Activated CD8-positive, alpha-beta T cell treated with anti-CD3 and anti-CD28 coated beads for 36 hours (primary cell): ENCODE measurements at regions not wholly inside any gene's neighbourhood (a gene's known extent, or its start where the extent isn't known, plus 50 kb on each side); places are given as distances from the start of the nearest gene placed in this dataset.

Source experiments
- ATAC-seq: fragments of 200-7000 bp; cut with Tn5 transposase; one replicate; pipeline ENCODE4 v1.10.0; 2021; ENCODE audit warnings: mild to moderate bottlenecking, moderate library complexity
- CTCF ChIA-PET: fragments of 350-600 bp; sonication (Branson Sonifier 250); formaldehyde crosslinking; loops from one replicate; lab custom pipeline; 2021; ENCODE audit warnings: antibody characterized with exemption; lab: Charles Lee
- POLR2A ChIA-PET: fragments of 350-600 bp; sonication (Branson Sonifier 250); formaldehyde crosslinking; loops from one replicate; lab custom pipeline; 2021; ENCODE audit warnings: antibody characterized with exemption; lab: Charles Lee
- DNase-seq: peaks from one replicate; pipeline ENCODE4 v3.0.0-alpha.2; 2020
- H3K27ac Mint-ChIP-seq: one replicate; pipeline ENCODE4 v1.8.0; 2021; ENCODE audit warnings: mild to moderate bottlenecking, mixed read lengths
- H3K27me3 Mint-ChIP-seq: one replicate; pipeline ENCODE4 v1.8.0; 2021; ENCODE audit warnings: mixed read lengths
- H3K36me3 Mint-ChIP-seq: one replicate; pipeline ENCODE4 v1.8.0; 2021; ENCODE audit warnings: low read depth, mixed read lengths
- H3K4me1 Mint-ChIP-seq: one replicate; pipeline ENCODE4 v1.8.0; 2021; ENCODE audit warnings: low read depth, mixed read lengths
- H3K4me3 Mint-ChIP-seq: one replicate; pipeline ENCODE4 v1.8.0; 2021; ENCODE audit warnings: mild to moderate bottlenecking, moderate library complexity, mixed read lengths
- H3K9me3 Mint-ChIP-seq: one replicate; pipeline ENCODE4 v1.8.0; 2021; ENCODE audit warnings: mixed read lengths
- CTCF ChIP-seq: fragments of 200-600 bp; IDR thresholded peaks from one replicate; pipeline ENCODE4 v1.8.0; 2022; ENCODE audit warnings: antibody characterized with exemption, mild to moderate bottlenecking
- intact Hi-C: fragments of 100-400 bp; cut with micrococcal nuclease; formaldehyde crosslinking; loops from one replicate; pipeline ENCODE4 v1.10.0; 2022

- no peak for ATAC-seq
- intact Hi-C loops = no loop called here
- Mint-ChIP-seq H3K27ac (no peak overlapping the region), H3K36me3 (no peaks in the 10 kb centered on the region), H3K27me3 (no peaks in the 10 kb centered on the region), H3K4me3 (no peak overlapping the region), H3K9me3 (no peaks in the 10 kb centered on the region), H3K4me1 (no peaks in the 10 kb centered on the region)
- DNase-seq = no peak
- ChIA-PET POLR2A (no interaction called here), CTCF (no interaction called here)
- no peak for TF ChIP-seq CTCF
These were observed 956.3 kb downstream of the SLC4A3 start for GRCh38 chr2:220583725-220584124.

- no peaks in the 10 kb centered on the region for H3K4me1 Mint-ChIP-seq
- intact Hi-C loops = no loop called here
- POLR2A ChIA-PET = no interaction called here
- no peaks in the 10 kb centered on the region for H3K9me3 Mint-ChIP-seq
- DNase-seq (no peak), ATAC-seq (no peak)
- H3K27ac Mint-ChIP-seq = no peak overlapping the region
- H3K36me3 Mint-ChIP-seq = no peaks in the 10 kb centered on the region
- H3K4me3 Mint-ChIP-seq = no peak overlapping the region
- H3K27me3 Mint-ChIP-seq = no peaks in the 10 kb centered on the region
- TF ChIP-seq CTCF = no peak
- CTCF ChIA-PET = no interaction called here
These were observed 957.8 kb downstream of the SLC4A3 start for GRCh38 chr2:220585241-220585640.

GRCh38 chr2:220586980-220587530 lies 959.6 kb downstream of the SLC4A3 start:
- TF ChIP-seq CTCF = no peak
- Mint-ChIP-seq H3K27me3 (no peaks in the 10 kb centered on the region), H3K9me3 (no peaks in the 10 kb centered on the region), H3K4me1 (no peaks in the 10 kb centered on the region), H3K36me3 (no peaks in the 10 kb centered on the region), H3K27ac (no peak overlapping the region), H3K4me3 (no peak overlapping the region)
- no peak for DNase-seq
- ChIA-PET CTCF (no interaction called here), POLR2A (no interaction called here)
- no peak for ATAC-seq
- intact Hi-C loops = no loop called here

- Mint-ChIP-seq H3K9me3 (no peaks in the 10 kb centered on the region), H3K27me3 (no peaks in the 10 kb centered on the region), H3K4me1 (no peaks in the 10 kb centered on the region), H3K4me3 (no peak overlapping the region), H3K27ac (no peak overlapping the region), H3K36me3 (no peaks in the 10 kb centered on the region)
- DNase-seq = no peak
- ATAC-seq = no peak
- intact Hi-C loops = no loop called here
- POLR2A ChIA-PET = no interaction called here
- no peak for TF ChIP-seq CTCF
- CTCF ChIA-PET = no interaction called here
These were observed 960.7 kb downstream of the SLC4A3 start for GRCh38 chr2:220588148-220588547.

GRCh38 chr2:220590476-220590875 lies 963.0 kb downstream of the SLC4A3 start:
- CTCF ChIA-PET = no interaction called here
- no peaks in the 10 kb centered on the region for H3K27me3 Mint-ChIP-seq

More at GRCh38 chr2:220590476-220590875, 963.0 kb downstream of the SLC4A3 start:
- ATAC-seq (no peak), DNase-seq (no peak)
- H3K36me3 Mint-ChIP-seq = no peaks in the 10 kb centered on the region
- TF ChIP-seq CTCF = no peak
- H3K27ac Mint-ChIP-seq = no peak overlapping the region
- no peaks in the 10 kb centered on the region for H3K9me3 Mint-ChIP-seq
- POLR2A ChIA-PET = no interaction called here
- intact Hi-C loops = no loop called here
- H3K4me3 Mint-ChIP-seq = no peak overlapping the region
- H3K4me1 Mint-ChIP-seq = no peaks in the 10 kb centered on the region
